Head of caudate nucleus (tissue), 42 donors: ENCODE measurements at regions not wholly inside any gene's neighbourhood (a gene's known extent, or its start where the extent isn't known, plus 50 kb on each side); places are given as distances from the start of the nearest gene placed in this dataset.
"Not testable (repeated sequence)": the region's sequence is repeated elsewhere in the genome, so short reads cannot be mapped to it uniquely, and the experiment has no call there.

ENCODE experiments used
- DNase-seq, 42 donors: peaks; one replicate each; pipeline versions ENCODE4 v3.0.0 to v3.0.0-alpha.2; 2020 to 2021; ENCODE audit warnings: mixed read lengths in 7 of 42
- intact Hi-C: fragments of 100-400 bp; cut with DNase I; formaldehyde crosslinking; loops from one replicate; pipeline ENCODE4 v1.15.0; 2022

DNA sequence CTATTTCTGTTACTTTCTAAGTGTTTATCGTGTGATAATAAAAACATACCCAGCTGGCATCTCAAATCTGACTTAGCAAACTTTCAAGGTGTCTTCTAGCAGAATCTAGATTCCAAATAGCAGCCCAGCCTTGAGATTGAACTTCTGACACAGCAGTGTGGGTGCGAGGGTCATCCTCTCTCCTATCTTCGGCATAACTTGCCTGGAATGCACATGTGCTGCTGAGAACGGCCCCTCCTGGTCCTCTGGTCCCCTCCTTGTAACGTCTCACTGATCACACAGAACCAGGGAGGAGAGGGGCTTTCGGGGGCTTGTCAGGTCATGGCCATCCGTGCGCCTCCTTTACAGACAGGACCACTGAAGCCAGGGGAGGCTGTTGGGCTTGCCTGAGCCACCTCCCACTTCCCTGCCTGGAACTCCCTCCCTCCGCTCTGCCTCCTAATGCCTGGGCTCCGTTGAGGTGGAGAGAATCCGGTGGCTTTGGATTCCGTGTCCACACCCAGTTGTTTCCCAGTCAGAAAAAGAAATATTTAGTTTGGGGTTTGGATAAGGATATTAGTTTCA, 344.4 kb upstream of the C2CD4B start:
- intact Hi-C loops = no loop called here
- no peak for DNase-seq

DNA sequence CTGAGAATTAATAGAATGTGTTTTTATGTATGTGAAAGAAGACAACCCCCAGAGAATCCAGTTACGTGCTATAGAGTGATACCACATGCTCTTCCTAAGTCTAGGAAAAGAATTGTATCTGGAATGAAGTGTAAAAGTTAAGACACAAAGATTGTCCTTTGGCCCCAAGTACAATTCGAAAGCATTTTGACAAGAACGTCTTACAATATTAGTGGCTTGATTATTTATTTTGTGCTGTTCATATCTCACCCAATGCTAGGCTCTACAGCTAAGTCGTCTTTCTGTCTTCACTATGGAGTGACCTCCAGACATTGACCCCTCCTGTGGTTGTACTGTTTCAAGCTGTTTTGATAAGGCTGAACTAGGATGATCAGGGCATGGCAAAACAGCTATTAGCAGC, 345.7 kb upstream of the C2CD4B start:
- intact Hi-C loops = no loop called here
- DNase-seq = no peak

DNA sequence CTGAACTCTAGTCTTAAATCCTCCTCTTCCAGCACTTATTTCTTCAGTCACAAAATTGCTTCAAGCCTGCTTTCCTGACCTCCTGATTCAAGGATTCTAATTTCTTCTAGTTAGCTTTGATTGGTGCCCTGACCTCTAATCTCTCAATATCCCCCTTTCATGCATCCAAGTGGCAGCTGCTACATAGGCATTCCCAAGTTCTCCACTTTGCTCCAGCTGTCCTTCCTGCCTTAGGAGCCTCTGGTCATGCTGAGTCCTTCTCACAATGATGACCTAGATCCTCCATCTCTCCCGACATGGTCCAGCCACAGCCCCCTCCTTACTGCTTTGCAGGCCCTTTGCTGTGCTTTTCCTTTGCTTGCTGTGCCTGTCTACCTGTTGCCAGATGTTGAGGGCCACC, 347.8 kb upstream of the C2CD4B start:
- intact Hi-C loops = no loop called here
- DNase-seq = no peak

DNA sequence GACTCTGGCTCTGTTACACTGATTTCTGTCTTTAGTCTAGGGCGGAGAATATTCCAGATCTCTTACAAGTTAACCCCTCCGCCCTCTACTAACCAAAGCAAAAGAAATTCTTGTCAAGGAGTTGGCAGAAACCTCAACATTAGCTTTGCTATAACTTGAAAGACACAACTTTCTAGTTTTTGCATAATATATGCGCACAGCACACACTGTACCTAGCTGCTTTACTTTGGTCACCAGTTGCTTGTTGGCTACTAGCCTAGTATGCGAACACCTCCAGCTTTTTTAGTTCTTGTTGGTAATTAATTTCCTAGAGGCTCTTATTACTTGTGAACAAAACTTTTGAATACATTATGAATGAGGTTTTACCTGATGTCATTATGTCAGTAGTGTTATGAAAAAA, 348.8 kb upstream of the C2CD4B start:
- DNase-seq = no peak
- intact Hi-C loops = no loop called here

DNA sequence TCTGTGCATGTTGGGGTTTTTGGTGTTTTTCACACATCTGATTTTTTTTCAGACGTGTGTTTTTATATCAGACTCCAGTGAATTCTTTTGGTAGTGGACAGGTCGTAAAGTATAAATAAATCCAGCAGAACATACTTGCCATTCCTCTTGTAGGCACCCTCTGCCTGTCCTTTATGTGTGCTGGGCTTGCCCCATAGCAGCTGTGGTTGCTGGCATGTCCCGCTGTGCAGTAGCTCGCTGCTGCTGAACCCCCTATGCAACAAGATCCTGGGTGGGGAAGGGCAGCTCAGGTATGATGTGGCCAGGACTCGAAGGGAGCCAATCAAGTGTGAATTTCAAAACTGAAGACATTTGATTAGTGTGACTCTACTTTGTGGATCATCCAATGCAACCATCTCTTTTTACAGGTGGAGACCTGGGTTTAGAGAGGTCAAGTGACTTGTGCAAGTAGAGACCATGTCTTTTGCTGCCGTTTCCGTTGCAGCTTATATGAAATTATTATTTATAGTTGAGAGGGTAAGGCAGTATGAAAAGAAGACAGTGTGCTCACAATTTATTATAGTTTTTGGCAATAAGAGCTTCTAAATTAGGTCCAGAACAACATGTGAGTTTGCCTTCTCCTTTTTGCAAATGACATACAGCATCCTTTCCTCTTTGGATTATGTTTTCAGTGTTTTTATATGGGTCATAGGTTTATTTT, 350.8 kb upstream of the C2CD4B start:
- no peak for DNase-seq

DNA sequence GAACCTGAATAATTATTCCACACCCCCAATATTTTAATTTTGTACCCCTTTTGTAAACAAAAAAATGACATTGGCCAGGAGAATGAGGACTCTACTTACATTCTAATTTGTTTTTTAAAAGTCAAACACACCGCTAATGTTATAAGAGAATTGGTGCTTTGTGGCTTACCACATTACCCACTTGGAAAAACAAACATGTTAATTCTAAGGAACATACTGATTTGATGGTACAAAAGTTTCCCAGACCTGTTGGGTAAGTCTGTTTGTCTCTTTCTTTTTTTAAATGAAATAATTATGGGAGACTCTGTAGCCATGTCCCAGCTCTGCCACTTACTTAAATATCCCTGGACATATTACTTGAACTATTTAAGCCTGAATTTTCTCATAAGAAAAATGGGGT, 352.5 kb upstream of the C2CD4B start:
- intact Hi-C loops = no loop called here
- DNase-seq = no peak

More for the DNA sequence above, 350.8 kb upstream of the C2CD4B start:
- intact Hi-C loops = no loop called here

DNA sequence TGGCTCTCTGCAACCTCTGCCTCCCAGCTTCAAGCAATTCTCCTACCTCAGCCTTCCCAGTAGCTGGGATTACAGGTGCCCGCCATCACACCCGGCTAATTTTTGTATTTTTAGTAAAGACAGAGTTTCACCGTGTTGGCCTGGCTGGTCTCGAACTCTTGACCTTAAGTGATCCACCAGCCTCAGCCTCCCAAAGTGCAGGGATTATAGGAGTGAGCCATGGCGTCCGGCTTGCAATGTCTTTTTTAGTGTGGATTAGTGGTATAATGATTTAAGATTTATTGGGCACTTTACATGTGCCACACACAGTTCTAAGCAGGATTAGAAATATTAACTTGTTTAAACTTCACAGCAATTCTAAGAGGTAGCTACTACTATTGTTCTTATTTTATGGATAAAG, 353.6 kb upstream of the C2CD4B start:
- DNase-seq, intact Hi-C loops: not testable (repeated sequence)

DNA sequence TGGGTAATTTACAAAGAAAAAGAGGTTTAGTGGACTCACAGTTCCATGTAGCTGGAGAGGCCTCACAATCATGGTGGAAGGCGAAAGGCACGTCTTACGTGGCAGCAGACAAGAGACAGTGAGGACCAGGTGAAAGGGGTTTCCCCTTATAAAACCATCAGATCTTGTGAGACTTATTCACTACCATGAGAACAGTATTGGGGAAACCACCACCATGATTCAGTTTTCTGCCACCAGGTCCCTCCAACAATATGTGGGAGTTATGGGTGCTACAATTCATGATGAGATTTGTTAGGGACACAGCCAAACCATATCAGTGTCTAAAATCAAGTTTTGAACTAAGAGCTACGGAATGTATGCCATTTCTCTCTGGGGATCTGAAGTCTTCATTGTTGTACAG, 354.8 kb upstream of the C2CD4B start:
- no peak for DNase-seq
- intact Hi-C loops = no loop called here

DNA sequence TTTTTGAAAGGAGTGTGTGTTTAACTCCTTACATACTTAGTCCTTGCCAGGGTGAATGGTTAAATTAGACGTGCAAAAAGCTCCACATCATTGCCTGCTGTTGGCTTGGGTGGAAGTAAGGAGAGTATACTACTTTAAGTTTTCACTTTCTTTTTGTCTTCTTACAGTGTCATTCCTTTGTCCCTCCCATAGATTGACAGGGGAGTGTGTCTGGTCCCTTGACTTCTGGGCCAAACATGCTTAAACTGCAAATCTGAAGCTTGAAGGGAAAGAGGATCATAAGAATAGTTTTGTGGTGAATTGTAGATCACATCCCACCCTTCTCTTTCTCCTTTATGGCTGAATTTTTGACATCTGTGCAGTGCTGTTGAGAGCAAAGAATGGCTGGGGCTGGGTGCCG, 355.8 kb upstream of the C2CD4B start:
- intact Hi-C loops = no loop called here
- DNase-seq = no peak

DNA sequence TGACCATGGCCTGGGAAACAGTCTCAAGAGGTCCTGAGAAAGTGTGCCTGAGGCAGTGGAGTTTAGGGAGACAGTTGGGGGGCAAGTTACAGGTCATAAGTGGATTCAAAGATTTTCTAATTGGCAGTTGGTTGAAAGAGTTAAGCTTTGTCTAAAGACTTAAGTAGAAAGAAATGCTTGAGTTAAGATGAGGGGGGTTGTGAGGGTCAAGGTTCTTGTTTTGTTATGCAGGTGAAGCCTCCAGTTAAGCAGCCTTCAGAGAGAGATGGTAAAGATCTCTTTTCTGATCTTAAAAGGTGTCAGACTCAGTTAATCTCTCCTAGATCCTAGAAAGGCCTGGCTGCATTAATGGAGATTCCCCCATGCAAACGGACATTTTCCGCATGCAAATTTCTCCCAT, 356.3 kb upstream of the C2CD4B start:
- intact Hi-C loops = no loop called here

DNA sequence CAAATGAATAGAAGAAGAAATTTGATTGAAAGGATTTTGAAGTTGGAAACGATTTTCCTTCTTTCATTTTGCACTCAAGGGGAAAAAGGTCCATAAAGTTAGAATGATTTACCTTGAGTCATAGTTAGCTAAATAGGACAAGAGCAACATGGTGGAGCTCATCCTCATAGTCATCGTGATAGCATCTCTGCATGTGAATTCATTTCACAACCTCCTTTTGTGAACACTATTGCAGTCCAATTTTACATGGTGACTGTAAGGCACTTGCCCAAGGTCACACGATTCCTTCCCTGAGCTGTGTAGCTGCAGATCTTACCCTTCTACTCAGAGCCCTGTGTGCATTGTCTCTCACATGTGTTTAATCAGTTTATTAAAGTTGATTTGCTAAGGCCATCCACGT, 359.8 kb upstream of the C2CD4B start:
- DNase-seq = no peak
- intact Hi-C loops = no loop called here

More for the DNA sequence above, 356.3 kb upstream of the C2CD4B start:
- DNase-seq = no peak

DNA sequence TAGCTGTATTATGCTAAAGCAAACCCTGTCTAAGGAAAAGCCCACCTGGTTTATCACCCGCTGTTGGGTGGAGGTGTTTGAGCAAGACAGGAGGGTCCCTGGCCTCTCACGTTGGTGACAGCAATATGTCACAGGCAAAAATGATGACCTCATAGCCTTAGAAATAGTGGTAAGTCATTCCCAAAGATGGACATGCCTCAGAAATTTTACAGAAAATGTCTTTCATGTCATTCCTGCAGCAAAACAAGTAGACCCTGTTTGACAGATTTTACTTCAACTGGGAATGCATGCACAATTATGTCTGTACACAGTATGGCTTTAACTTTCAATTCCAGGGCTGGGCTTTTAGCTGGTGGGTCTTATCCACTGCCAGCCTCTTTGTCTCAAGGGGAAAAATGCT, 362.3 kb upstream of the C2CD4B start:
- DNase-seq = no peak

DNA sequence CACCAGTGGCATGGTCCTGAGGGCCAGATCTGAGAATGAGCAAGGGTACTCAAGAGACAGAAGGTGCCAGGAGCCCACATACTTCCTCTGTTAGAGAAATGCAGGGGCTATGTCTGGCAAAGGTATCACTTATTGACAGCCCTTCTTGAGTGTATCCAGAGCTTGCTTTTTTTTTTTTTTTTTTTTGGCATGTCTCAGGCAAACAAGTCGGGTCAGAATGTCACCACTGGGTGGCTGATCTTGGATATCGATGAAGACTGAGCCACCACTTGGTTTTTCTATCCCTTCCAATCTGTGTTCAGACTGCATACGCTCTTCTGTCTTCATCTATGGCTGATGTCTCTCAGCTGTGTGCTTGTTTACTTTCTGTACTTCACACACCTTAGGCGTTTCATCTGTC, 363.4 kb upstream of the C2CD4B start:
- intact Hi-C loops = no loop called here
- no peak for DNase-seq

More for the DNA sequence above, 362.3 kb upstream of the C2CD4B start:
- intact Hi-C loops = no loop called here

DNA sequence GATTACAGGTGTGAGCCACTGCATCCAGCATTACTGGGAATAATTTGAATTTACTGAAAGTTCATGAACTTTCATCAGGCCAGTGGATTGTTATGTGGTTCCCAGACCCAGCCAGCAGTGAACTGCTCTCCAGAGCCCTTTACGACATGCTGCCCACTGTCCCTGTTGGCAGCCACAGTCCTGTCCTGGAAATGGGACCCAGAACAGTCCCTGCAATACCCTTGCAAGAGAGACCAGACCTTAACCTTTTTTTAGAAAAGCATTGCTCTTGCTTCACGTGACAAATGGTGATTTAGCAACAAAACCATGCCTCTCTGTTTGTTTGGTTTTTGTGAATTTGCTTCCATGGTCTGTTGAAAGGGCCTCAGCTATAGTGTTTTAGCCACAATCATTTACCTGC, 367.3 kb upstream of the C2CD4B start:
- intact Hi-C loops = no loop called here
- no peak for DNase-seq

DNA sequence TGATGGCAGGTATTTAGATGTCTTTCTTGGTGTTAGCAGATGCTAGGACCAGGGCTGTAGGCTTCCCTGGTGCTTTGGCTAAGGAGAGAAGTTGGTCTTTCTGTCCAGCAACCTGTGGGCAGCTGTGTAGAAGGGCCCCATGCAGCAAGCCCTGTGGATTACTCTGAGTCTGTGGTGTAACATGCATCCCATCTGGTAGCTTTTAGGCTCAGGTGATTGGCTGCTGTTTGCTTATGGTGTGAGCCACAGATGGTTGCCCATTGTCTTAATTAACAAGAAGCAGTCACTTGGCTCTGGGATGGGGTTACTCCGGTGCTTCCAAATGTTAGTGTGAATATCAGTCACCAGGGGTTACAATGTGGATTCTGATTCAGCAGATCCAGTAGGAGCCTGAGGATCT, 368.6 kb upstream of the C2CD4B start:
- intact Hi-C loops = no loop called here
- no peak for DNase-seq

DNA sequence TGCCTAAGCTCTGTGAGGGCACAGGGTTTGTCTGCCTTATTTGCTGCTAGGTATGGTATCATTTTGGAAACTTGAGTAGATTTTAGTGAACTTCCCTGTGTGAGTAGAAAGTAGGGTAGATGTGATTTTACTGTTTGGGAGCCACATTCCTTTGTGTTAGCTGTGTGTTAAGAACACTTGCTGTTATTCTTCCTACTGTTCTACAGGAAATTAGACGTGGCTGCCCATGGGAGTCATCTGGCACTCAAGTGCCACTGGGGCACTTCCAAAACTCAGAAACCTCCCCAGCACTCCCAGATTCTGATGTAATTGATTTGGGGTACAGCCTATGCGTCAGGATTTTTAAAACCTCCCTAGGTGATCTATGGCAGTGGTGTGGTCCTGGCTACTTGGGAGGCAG, 369.9 kb upstream of the C2CD4B start:
- intact Hi-C loops = no loop called here
- no peak for DNase-seq

DNA sequence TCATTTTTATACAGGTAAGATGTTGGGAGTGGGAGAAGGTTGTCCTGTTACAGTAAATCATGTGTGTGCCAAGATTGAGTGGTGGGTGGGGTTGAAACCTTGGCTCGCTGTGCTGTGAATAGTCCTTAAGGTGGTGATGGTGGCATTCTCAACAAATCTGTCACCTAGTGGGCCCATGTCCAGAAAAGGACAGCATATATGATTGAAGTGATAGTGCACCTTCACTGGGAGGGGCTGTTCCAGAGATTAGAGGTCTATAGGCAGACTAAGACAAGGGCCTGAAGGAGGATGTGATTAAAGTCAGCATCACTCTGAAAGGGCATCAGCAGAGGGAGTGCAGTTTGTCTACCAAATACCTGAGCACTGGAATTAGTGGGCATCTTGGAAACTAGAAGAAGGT, 374.2 kb upstream of the C2CD4B start:
- intact Hi-C loops = no loop called here

DNA sequence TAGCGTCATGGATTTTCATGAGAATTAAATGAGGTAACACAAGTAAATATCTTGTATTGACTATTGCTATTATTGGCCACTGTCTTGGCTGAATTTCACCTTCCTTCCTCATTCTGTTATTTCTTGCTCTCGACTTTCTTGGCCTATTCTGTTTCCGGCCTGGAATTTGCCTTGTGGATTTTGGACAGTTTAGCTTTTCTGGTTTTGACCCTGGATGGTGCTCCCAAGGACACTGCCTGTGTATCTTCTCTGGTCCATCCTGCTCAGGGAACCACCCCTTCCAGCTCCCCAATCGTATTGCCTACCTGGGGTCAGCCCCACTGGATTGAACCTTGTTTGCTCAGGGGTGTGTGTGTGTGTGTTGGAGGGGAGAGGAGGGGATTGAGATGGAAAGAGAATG, 376.2 kb upstream of the C2CD4B start:
- no peak for DNase-seq
- intact Hi-C loops = no loop called here

More for the DNA sequence above, 374.2 kb upstream of the C2CD4B start:
- no peak for DNase-seq

DNA sequence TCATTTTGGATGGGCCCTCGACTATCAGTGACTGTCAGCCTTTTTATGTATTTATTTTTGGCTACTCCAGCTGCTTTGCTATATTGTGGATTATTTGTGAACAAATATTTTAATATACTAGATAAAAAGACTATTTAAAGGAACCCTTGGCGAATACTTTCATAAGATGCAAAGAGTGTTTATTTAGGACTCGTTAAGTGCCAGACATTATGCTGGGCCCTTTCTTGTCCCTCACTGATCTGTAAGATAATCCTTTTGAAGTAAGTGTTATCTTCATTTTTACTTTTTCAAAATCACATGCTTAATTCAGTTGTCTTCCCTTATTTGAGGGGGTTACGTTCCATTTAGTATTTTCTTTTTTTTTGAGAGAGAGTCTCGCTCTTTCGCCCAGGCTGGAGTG, 376.8 kb upstream of the C2CD4B start:
- intact Hi-C loops = no loop called here
- no peak for DNase-seq

DNA sequence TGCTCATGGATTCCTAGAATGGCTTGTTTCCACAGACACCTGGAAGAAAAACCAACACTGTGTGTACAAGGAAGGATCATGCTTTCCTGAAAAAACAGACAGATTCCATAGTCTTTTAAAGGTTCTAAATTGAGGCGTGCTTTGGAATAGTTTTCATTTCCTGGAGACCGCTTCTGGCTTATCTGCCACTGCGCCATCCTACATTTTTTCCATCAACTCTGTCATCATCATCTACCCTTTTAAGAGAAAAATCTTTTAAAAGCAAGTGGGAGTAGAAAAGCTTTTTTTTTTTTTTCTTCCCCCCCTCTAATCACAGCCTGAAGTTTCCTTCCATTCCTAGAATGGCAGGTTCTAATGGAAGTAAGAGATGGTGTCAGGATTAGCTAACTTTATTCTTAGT, 379.4 kb upstream of the C2CD4B start:
- intact Hi-C loops = no loop called here
- DNase-seq = peak in 1 of 42 donors; percentile 24

DNA sequence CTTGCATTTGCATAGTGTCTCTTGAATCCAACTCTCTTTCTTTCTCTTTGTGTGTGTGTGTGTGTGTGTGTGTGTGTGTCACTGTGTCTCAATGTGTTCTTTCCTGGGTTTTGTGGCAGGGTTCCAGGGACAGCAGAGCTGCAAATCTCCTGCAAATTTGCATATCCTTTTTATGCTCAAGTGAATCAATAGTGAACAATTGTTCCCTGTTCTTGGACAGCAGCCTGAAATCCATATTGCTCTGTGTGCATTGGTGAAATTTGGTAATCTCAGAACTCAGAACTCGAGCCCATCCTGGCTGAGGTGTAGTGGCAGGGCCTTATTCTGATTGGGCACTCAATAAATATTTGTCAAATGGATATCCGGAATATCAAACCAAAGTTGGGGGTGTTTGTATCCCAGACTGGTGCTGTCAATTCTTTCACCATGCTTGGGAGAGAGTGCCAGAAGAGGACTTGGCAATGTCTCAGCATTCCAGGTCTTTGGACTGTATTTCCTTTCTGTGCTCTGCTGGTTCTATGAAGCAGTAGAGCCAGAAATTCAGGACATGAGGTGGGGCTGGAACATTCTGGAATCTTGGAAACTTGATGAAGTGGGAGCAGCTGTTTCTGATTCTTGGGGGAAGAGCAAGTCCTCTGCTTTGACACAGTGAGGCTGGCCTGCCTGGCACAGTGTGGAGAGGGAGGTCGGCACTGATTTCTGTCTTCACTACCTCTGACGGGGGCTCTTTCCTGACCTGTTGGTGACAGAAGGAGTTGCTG, 380.6 kb upstream of the C2CD4B start:
- DNase-seq = peak in 41 of 42 donors; percentile 14 to 82 (median 55)
- intact Hi-C loops = no loop called here
